ENCODE measurements at regions not wholly inside any gene's neighbourhood (a gene's known extent, or its start where the extent isn't known, plus 50 kb on each side); places are given as distances from the start of the nearest gene placed in this dataset.

DNA sequence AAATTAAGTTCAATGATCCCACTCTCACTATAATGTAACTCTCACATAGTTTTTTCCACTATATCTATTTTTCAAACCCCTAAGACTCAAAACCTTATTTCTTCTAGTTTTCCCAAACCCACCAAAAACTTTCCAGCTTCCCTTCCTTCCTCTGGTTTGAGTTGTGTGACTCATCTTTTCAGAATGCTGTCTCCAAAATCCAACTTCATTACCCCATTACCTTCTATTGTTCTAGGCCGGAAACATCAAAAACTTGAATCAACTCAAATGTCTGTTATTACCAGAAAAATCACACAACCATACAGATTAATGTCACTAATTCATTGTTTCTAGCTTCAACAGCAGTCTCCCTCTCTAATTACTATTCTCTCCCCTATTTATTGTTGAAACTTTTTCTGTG, 1090.3 kb downstream of the HACE1 start:
- TF ChIP-seq, protein P1, sequence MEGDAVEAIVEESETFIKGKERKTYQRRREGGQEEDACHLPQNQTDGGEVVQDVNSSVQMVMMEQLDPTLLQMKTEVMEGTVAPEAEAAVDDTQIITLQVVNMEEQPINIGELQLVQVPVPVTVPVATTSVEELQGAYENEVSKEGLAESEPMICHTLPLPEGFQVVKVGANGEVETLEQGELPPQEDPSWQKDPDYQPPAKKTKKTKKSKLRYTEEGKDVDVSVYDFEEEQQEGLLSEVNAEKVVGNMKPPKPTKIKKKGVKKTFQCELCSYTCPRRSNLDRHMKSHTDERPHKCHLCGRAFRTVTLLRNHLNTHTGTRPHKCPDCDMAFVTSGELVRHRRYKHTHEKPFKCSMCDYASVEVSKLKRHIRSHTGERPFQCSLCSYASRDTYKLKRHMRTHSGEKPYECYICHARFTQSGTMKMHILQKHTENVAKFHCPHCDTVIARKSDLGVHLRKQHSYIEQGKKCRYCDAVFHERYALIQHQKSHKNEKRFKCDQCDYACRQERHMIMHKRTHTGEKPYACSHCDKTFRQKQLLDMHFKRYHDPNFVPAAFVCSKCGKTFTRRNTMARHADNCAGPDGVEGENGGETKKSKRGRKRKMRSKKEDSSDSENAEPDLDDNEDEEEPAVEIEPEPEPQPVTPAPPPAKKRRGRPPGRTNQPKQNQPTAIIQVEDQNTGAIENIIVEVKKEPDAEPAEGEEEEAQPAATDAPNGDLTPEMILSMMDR (IDR thresholded peaks at IDR 0.05): no peak
- TF ChIP-seq EP300 (IDR thresholded peaks at IDR 0.05): no peak
- TF ChIP-seq POLR2AphosphoS5 (IDR thresholded peaks at IDR 0.05): no peak
